Body of pancreas (tissue), 4 donors: ENCODE measurements at regions not wholly inside any gene's neighbourhood (a gene's known extent, or its start where the extent isn't known, plus 50 kb on each side); places are given as distances from the start of the nearest gene placed in this dataset.
A peak's percentile ranks its signal among the peaks of the same experiment; 100 is the strongest.

Experiments used
- ATAC-seq: fragments of 150-250 bp; one replicate; pipeline ENCODE4 v1.9.1; 2016
- DNase-seq, 4 donors: peaks; one replicate each; pipeline ENCODE4 v3.0.0-alpha.2; 2019
- H3K27ac ChIP-seq, 4 donors: fragments of 200-600 bp; sonication (generic); 1 replicate in 3 of 4; 2 replicates in 1 of 4; pipeline versions ENCODE4 v1.5.1 to v1.6.1; 2016 to 2019; ENCODE audit warnings: mild to moderate bottlenecking in 1 of 4, mixed read lengths in 1 of 4, moderate library complexity in 1 of 4
- H3K27me3 ChIP-seq, 2 donors: fragments of 200-600 bp; sonication (generic); one replicate each; pipeline ENCODE4 v1.6.0; 2016; ENCODE audit warnings: mild to moderate bottlenecking in 1 of 2
- H3K36me3 ChIP-seq, 2 donors: fragments of 200-600 bp; sonication (generic); replicated peaks in 1 of 2; 2 replicates each; pipeline ENCODE4 v1.5.1; 2016; ENCODE audit warnings: low read depth in 2 of 2; ENCODE audit not compliant: insufficient read depth in 1 of 2
- H3K4me1 ChIP-seq: fragments of 200-600 bp; sonication (generic); one replicate; pipeline ENCODE4 v1.6.0; 2016
- H3K4me3 ChIP-seq, 2 donors: fragments of 200-600 bp; sonication (generic); 1 replicate in 1 of 2; 2 replicates in 1 of 2; pipeline ENCODE4 v1.5.1; 2016 to 2019
- H3K9me3 ChIP-seq, 3 donors: fragments of 200-600 bp; sonication (generic); 1 replicate in 2 of 3; 2 replicates in 1 of 3; pipeline ENCODE4 v1.5.1; 2016
- CTCF ChIP-seq, 7 experiments: fragments of 450-650 bp in 4 of 7; fragments of 200-600 bp in 3 of 7; sonication (generic) in 3 of 7; IDR thresholded peaks; one replicate each; pipeline ENCODE4 v1.5.1; 2016 to 2019; ENCODE audit warnings: antibody characterized with exemption in 7 of 7
- POLR2A ChIP-seq, 3 donors: fragments of 450-650 bp; IDR thresholded peaks; one replicate each; pipeline ENCODE4 v1.6.1; 2016; ENCODE audit warnings: antibody characterized with exemption in 3 of 3, mild to moderate bottlenecking in 2 of 3
- WGBS, 2 donors: methylation state at CpG; one replicate each; pipeline ENCODE4 v1.1.5; 2017; 5-methylcytosine and 5-hydroxymethylcytosine counted together
- intact Hi-C: fragments of 100-400 bp; cut with DNase I; formaldehyde crosslinking; loops from one replicate; pipeline ENCODE4 v1.15.1; 2023

GRCh38 chr9:75482566-75482965 lies 394.3 kb downstream of the OSTF1 start:
- no peak for ATAC-seq
- Histone ChIP-seq H3K4me3 (no peak overlapping the region), H3K36me3 (no peaks in the 10 kb centered on the region), H3K9me3 (no peaks in the 10 kb centered on the region), H3K27me3 (no peaks in the 10 kb centered on the region), H3K4me1 (no peaks in the 10 kb centered on the region), H3K27ac (no peak overlapping the region)
- WGBS, 2 donors, result 57 to 59% methylated on average over 2 of the region's 2 CpGs
- intact Hi-C loops, result no loop called here
- no peak for DNase-seq
- TF ChIP-seq POLR2A (IDR thresholded peaks at IDR 0.05) (no peak), CTCF (IDR thresholded peaks at IDR 0.05) (no peak)

GRCh38 chr9:75483636-75484035 lies 395.3 kb downstream of the OSTF1 start:
- no peaks in the 10 kb centered on the region for H3K27me3 ChIP-seq
- ATAC-seq (no peak), DNase-seq (no peak)
- intact Hi-C loops, result no loop called here
- no peaks in the 10 kb centered on the region for H3K9me3 ChIP-seq
- no peaks in the 10 kb centered on the region for H3K36me3 ChIP-seq
- TF ChIP-seq CTCF (IDR thresholded peaks at IDR 0.05), result no peak
- TF ChIP-seq POLR2A (IDR thresholded peaks at IDR 0.05), result no peak
- H3K4me1 ChIP-seq, result no peaks in the 10 kb centered on the region
- no peak overlapping the region for H3K4me3 ChIP-seq
- no peak overlapping the region for H3K27ac ChIP-seq
- 25 to 29% methylated on average over 2 of the region's 2 CpGs for WGBS, 2 donors

GRCh38 chr9:75487856-75488718 lies 399.8 kb downstream of the OSTF1 start:
- DNase-seq (no peak), ATAC-seq (no peak)
- H3K4me1 ChIP-seq, result no peaks in the 10 kb centered on the region
- 55 to 67% methylated on average over 5 of the region's 5 CpGs for WGBS, 2 donors
- no peak for TF ChIP-seq POLR2A (IDR thresholded peaks at IDR 0.05)
- TF ChIP-seq CTCF (IDR thresholded peaks at IDR 0.05), result no peak
- H3K9me3 ChIP-seq, result no peaks in the 10 kb centered on the region
- no peaks in the 10 kb centered on the region for H3K27me3 ChIP-seq
- H3K36me3 ChIP-seq, result no peaks in the 10 kb centered on the region
- H3K27ac ChIP-seq, result no peak overlapping the region
- H3K4me3 ChIP-seq, result no peak overlapping the region
- intact Hi-C loops, result no loop called here

- Histone ChIP-seq H3K9me3 (no peaks in the 10 kb centered on the region), H3K27me3 (no peaks in the 10 kb centered on the region), H3K27ac (no peak overlapping the region), H3K36me3 (no peaks in the 10 kb centered on the region), H3K4me3 (no peak overlapping the region), H3K4me1 (no peaks in the 10 kb centered on the region)
- WGBS, 2 donors, result 65 to 75% methylated on average over 6 of the region's 6 CpGs
- intact Hi-C loops, result no loop called here
- DNase-seq (no peak), ATAC-seq (no peak)
- no peak for TF ChIP-seq CTCF (IDR thresholded peaks at IDR 0.05)
- no peak for TF ChIP-seq POLR2A (IDR thresholded peaks at IDR 0.05)
Observed at GRCh38 chr9:75488719-75489110, 400.4 kb downstream of the OSTF1 start.

- peak in 1 of 4 donors; percentile 4 for DNase-seq
Observed at GRCh38 chr9:75490326-75490725, 400.1 kb upstream of the PCSK5 start.

More at GRCh38 chr9:75490326-75490725, 400.1 kb upstream of the PCSK5 start:
- Histone ChIP-seq H3K4me3 (no peak overlapping the region), H3K36me3 (no peaks in the 10 kb centered on the region), H3K27me3 (no peaks in the 10 kb centered on the region), H3K4me1 (no peaks in the 10 kb centered on the region), H3K9me3 (no peaks in the 10 kb centered on the region), H3K27ac (no peak overlapping the region)
- TF ChIP-seq POLR2A (IDR thresholded peaks at IDR 0.05) (no peak), CTCF (IDR thresholded peaks at IDR 0.05) (no peak)
- intact Hi-C loops, result no loop called here
- no peak for ATAC-seq
- 52 to 60% methylated on average over 2 of the region's 2 CpGs for WGBS, 2 donors
